Fibroblast of skin of left quadriceps (primary cell): ENCODE measurements at regions not wholly inside any gene's neighbourhood (a gene's known extent, or its start where the extent isn't known, plus 50 kb on each side); places are given as distances from the start of the nearest gene placed in this dataset.

ENCODE experiments used
- DNase-seq, 2 experiments: peaks; one replicate each; pipeline ENCODE4 v3.0.0-alpha.2; 2013; ENCODE audit warnings: low read depth in 2 of 2

GRCh38 chr3:83738202-83738601 lies 1220.6 kb upstream of the CADM2 start:
- DNase-seq: no peak

- no peak for DNase-seq
Measured at GRCh38 chr3:83740504-83740903, 1218.3 kb upstream of the CADM2 start.

GRCh38 chr3:83765956-83766355 lies 1192.8 kb upstream of the CADM2 start:
- no peak for DNase-seq

GRCh38 chr3:83769791-83770663 lies 1188.8 kb upstream of the CADM2 start:
- DNase-seq: no peak

GRCh38 chr3:83770664-83771402 lies 1188.0 kb upstream of the CADM2 start:
- DNase-seq: no peak

- DNase-seq: no peak
Measured at GRCh38 chr3:83802801-83803200, 1156.0 kb upstream of the CADM2 start.

GRCh38 chr3:83807511-83807910 lies 1151.3 kb upstream of the CADM2 start:
- no peak for DNase-seq

GRCh38 chr3:83813176-83813575 lies 1145.6 kb upstream of the CADM2 start:
- DNase-seq: no peak

DNA sequence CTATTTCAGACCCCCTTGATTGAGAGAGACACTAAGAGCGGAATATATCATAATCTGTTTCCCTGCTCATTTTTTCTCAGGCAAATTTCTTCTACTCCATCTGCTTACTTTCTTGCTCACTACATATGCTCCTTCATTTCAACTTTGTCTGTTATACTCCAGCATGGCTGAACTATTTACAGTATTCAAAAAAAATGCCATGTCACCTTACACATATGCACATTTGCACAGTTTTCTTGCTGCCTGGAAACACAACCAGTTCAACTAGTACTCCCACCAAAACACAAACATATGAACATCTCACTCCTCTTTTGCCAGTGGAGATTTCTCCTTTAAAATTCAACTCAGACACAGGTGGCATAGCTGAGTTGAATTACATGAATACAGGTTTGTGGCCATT lies 1142.1 kb upstream of the CADM2 start:
- no peak for DNase-seq

GRCh38 chr3:83821506-83821905 lies 1137.3 kb upstream of the CADM2 start:
- DNase-seq: no peak

DNA sequence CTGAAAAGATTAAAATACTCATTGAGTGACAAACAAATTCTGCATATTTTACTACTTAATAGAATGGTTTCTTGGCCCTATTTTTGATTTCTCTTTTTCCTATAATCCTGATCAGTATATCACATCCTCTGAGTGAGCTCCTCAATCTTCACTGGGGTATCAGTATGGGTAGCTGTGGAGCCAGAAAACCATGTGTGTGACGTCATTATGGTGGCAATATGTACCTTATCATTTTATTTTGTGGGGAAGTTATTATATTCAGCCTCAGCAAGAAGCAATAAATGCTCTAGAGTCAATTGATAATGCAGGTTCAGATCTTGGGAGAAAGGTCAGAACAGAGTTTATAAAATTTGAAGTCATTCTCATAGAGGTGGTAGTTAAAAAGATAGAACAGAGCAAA lies 1135.7 kb upstream of the CADM2 start:
- no peak for DNase-seq

DNA sequence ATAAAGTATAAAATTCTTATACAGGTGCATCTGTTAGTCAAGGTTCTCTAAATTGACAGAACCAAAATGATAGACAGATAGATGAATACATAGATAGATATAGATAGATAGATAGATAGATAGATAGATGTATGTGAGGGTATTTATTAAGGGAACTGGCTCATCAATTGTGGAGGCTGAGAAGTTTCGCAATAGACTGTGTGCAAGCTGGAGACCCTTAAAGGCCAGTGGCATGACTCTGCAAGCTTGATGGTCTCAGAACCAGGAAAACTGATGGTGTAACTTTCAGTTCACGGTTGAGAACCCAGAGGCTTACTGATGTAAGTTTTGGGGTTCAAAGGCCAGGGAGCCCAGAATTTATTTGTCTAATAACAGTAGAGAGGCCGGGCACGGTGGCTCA lies 1123.7 kb upstream of the CADM2 start:
- DNase-seq: no peak

GRCh38 chr3:83842511-83842910 lies 1116.3 kb upstream of the CADM2 start:
- no peak for DNase-seq

DNA sequence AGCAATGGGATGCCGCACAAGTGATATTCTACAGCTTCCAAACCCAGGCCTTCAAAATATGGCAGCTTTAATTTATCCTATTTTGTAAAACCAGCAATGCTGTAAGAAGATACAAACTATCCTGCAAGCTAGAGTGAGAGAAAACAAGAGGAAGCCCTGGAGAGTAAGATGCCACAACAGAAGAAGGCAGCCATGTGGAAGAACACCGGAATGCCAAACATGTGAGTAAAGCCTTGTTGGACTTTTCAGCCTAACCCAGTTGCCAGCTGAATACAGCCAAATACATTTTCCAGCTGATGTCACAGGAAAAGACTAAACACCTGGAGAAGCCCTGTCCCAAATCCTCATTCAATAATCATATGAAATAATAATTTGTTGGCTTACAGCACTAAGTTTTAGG lies 1115.1 kb upstream of the CADM2 start:
- DNase-seq: no peak

GRCh38 chr3:83849106-83849730 lies 1109.6 kb upstream of the CADM2 start:
- DNase-seq: no peak

- no peak for DNase-seq
Measured at GRCh38 chr3:83863380-83863779, 1095.4 kb upstream of the CADM2 start.

GRCh38 chr3:83868909-83869567 lies 1089.8 kb upstream of the CADM2 start:
- no peak for DNase-seq

DNA sequence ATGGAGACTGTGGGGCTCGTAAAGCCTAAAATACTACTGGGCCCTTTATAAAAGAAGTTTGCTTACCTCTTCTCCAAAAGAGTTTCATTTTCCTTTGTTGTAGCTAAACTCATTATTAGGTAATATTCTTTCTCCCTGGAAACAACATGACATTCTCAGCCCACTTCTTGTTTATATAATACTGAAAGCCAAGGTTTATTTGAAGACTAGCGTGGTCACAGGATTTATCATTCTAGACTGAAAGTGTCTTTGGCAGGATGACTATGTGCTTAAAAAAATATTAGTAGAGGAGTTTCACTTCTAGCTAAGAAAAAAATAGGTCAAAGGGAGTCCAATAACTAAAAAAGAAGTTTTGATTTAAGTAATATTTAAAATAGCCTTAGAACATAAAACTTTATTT lies 1085.2 kb upstream of the CADM2 start:
- DNase-seq: no peak

DNA sequence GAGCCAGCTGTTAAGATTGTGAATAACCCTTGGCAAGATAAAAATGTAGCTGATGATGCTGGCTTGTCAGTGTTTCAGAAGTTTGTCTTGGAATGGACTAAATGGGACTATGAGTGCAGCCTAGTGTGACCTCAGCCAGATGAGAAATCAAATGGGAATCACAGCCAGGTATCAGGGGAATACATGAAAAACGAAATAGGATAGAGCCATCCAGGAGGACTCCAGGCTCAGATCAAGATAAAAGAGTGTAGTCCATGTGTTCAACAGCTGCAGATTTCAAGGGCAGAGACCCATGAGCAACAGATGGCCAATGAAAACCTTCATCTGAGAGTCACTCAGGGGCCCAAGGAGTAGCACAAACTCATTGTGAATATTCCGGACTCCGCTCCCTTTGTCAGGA lies 1080.9 kb upstream of the CADM2 start:
- DNase-seq: no peak

GRCh38 chr3:83882701-83883100 lies 1076.1 kb upstream of the CADM2 start:
- DNase-seq: no peak

- no peak for DNase-seq
Measured at GRCh38 chr3:83890039-83890762, 1068.6 kb upstream of the CADM2 start.

- no peak for DNase-seq
Measured at GRCh38 chr3:83890763-83891135, 1068.0 kb upstream of the CADM2 start.
